NCI-H524 (cell line): ENCODE measurements at regions not wholly inside any gene's neighbourhood (a gene's known extent, or its start where the extent isn't known, plus 50 kb on each side); places are given as distances from the start of the nearest gene placed in this dataset.
A peak's percentile ranks its signal among the peaks of the same experiment; 100 is the strongest.

Experiments used
- DNase-seq, 2 experiments: peaks; one replicate each; lab custom pipeline; 2025; lab: John Stamatoyannopoulos, UW

DNA sequence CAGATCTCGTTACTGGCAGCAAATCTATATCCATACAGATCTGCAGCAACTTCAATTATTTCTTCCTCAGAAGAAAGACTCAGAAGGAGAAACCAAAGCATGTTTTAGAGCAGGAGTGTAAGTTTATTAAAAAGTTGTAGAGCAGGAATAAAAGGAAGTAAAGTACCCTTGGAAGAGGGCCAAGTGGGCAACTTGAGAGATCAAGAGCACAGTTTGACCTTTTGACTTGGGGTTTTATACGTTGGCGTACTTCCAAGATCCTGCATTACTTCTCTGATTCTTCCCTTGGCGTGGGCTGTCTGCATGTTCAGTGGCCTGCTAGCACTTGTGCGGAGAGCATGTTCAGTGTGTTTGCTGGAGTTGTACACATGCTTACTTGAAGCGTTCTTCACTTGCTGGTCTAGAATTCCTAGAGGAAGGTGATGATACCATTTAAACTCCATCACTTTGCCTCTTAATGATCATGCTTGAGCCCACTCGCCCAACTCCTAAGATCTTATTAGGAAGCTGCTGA is 1114.7 kb upstream of the PABPC4L start:
- no peak for DNase-seq

DNA sequence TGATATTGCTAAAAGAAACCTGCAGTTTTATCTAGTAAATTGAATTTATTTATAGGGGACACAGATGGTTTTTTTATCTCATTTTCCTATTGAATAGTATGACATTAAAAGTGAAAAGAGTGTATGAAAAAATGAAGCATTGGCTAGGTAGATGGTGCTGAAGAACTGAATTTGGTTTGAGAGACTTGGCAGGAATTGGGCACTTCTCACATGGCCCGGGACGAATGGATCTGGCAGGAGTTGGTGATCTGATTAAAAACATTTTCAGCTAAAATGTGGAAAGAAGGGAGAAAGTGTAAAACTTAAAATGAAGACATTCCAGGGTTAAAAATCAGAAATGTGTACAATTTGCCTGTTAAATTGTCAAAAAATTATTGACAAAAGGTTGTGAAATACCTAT is 1088.5 kb upstream of the PABPC4L start:
- no peak for DNase-seq

DNA sequence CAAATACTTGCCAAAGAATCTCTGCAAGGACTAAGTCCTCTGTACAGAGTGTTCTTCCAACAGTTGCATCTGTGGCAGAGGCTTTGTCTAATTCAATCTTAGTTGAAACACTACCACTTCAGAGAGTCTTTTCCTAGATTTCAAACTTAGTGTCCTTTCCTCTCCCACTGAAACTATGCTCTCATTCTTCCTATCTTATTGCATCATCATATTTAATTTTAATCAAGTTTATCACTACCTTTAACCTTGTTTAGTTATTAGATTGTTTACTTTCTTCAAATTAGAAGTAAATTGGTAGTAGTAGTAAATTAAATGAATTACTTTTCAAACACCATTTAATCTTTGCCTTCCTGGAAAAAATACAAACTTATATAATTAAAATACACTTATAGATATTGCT is 1082.3 kb upstream of the PABPC4L start:
- no peak for DNase-seq

DNA sequence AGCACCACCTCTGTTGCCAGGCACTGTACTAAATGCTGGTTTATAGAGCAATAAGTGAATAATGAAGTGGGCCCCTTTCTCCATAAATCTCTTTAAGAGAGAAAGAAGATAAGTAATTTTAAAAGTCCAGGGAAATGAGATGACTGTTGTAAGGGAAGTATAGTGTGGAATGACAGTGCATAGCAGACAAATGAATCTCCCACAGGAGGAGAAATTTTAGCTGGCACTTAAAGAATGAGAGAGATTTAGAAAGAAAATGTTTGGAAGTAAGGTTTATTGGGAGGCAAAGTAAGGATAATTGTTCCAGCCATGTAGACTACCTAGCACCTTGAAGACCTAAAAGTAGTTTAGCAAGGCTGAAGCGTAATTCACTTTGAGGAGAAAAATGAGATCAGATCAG is 1081.1 kb upstream of the PABPC4L start:
- DNase-seq: no peak

DNA sequence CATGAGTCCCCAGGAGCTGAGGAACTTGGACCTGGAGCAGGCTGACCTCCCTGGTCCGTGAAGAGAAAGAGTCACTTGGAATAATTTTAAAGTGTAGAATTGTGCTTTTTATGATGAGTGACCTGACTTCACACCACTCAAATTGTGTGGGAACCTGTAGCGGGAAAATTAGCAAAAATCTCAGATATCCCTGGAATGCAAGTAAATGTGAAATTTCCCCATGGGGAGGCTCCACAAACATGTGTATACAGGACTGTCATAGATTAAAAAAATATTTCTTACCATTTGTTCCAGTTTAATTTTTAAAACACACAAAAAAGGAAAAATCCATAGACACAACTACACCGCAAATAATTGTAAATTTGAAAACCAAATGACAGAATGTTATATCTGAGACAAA is 1079.6 kb upstream of the PABPC4L start:
- DNase-seq: no peak

DNA sequence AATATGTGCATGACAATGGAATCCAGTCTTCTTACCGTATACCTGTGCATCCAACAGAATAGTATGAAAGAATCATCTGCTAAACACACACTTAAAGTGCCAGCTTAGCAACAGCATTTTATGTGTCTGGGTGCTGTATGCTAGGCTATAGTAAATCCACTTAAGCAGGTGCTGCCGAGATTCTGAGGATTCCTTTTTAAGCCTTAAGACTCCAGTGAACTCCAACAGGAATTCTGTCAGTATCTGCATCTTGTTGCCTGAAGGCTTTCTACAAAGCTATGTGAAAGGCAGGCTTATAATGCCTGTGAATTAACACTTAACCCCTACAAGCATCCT is 1076.4 kb upstream of the PABPC4L start:
- DNase-seq: peak; percentile 4 to 51

DNA sequence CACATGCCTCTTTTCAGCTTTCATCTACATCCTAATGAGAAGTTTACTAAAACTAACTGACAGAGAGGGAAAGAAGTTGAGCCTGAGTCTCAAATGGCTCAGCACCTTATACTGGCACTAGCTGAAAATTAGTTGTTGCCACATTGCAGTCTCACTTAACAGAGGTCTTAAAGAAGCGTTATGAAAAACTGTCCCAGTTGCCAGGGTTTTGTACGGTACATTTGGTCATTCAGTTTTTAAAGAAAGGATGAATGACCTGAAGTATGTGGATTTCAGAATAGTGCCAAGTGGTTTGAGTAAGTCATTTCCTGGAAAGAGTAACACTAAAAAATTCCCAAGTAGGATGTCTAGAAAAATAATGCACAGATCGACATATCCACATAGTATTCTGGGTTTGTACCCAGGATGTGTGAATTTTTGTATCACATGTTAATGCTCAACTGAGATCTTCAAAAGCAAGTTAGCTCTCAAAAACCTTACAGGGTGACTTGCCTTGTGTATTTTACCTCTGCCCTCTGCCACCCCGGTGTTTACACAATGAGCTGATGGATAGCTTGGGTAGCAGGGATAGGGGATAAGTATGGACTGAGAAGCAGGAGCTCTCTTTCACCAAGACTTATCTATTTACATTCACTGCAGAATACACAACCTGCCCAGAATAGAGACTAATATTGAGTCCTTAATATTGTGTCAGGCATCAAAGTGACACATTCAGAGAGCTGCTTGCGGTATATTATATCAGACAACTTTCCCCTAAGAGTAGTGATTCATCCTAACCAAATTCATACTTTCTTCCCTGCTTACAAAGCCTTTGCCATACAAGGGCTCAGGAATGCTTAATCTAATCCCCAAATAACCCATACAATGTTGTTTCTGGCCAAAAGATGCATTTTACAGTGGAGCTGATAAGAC is 1075.7 kb upstream of the PABPC4L start:
- no peak for DNase-seq

DNA sequence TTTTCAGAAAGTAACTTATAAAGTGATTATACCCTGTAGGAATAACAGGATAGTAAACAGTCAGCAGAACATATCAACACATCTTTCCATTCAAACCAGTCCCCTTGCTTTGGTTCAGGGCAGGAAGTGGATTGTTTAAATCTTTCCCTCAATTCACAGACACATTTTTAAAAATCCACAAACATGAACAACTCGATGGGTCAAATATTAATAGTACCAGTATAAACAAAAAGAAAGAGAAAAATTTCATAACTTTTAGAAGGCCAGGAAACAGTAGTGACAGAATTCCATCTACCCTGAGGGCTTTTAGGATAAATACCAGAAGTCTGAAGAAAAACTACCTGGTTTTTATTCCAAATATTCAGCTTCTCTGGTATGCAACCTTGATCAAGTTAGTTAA is 1072.8 kb upstream of the PABPC4L start:
- DNase-seq: no peak

DNA sequence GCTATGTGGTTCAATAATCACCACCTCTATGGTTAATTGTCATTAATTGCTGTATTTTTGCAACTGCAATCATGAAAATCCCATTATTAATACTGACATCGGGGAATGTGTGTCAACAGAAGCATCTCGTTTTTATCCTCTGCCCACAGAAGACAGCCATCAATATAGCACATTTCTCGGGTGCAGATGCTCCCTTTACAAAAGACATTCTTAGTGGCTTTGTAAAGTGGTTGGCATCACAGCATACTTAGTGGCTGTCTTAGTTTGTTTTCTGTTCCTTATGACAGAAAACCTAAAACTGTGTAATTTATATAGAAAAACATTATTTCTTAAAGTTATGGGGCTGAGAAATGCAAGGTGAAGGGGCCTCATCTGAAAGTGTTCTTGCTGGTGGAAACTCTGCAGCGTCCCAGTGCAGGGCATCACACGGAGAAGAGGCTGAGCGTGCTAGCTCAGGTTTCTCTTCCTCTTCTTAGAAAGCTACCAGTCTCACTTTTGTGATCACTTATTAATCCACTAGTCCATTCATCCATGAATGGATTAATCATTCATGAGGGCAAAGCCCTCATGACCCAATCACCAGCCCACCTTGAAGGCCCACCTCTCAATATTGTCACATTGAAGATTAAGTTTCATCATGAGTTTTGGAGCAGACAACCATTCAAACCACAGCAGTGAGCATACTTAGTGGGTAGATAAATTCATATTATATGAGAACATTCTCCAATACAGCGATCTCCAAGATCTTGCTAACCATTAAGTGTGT is 1067.7 kb upstream of the PABPC4L start:
- DNase-seq: no peak

DNA sequence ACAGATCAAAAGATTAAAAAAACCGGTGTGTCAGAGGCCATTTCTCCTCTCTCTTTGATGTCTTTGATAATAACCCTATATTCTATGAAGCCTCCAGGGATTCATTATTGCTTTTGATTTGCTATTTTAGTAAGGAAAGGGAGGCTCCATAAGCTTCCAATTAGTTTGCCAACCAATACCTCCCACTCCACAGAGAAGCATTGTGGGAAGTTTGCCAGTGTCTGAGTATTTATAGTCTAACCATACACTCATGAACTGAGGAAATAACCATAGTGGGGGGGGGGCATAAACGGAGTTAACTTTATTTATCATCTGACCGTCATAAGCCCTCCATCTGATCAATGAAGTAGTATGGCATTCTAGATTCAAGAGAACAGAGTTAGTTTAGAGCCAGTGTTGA is 1066.8 kb upstream of the PABPC4L start:
- no peak for DNase-seq

DNA sequence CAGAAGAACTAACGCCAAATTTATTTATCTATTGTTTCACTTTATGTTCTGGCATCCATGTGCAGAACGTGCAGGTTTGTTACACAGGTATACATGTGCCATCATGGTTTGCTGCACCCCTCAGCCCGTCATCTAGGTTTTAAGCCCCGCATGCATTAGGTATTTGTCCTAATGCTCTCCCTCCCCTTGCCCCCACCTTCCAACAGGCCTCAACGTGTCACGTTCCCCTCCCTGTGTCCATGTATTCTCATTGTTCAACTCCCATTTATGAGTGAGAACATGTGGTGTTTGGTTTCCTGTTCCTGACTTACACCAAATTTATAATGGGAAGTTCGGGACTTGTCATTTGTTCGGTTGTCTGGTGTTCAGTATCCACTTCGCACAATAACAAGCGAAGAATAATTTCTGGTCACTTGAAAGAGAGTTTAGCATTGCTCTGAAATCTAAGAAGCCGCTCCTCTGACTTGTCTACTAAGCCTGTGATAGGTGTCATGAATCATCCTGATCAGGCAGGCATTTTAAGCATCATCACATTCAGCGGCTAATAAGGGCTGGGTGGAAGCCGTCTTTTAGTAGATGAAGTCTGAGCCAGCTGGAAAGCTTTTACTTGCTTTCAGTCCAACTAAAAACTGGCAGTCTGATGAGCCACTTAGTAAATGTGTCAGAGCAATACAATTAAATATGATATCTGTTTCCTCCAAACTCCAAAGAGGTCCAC is 1065.7 kb upstream of the PABPC4L start:
- DNase-seq: no peak

DNA sequence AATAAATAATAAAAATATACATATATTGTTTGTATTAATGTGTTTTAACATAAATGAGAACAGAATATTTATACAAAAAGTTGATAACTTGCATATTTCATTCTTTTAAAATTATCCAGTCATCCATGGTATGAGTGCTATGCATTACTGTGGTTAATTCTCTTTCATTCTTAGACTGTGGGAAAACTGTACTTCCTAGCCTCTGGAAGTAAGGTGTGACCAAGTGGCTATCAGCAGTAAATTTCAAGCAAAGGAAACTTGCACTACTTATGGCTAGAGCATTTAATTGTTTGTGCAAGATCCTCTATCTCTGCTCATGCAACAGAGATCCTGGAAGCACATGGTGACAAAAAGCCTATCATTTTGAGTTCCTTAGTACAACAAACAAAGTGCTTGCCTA is 1054.5 kb upstream of the PABPC4L start:
- no peak for DNase-seq

DNA sequence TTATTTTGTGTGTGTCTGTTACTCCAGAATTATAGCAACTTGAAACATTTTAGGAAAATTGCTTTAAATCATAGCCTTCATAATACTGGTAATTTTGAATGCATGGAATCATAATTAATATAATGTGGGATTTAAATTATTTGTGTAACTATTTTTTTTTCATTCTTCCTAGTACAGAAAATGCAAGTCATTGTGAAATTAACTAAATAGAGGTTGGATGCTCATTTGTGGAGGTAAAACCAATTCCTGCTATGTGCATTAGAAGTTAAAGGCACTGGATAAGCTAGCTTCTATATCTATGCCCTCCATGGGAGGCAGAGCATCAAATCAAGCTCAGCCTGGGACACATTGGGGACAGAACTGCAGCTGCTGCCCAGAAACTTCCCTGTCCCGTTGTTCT is 1048.5 kb upstream of the PABPC4L start:
- peak in 1 of 2 experiments; percentile 3 for DNase-seq

DNA sequence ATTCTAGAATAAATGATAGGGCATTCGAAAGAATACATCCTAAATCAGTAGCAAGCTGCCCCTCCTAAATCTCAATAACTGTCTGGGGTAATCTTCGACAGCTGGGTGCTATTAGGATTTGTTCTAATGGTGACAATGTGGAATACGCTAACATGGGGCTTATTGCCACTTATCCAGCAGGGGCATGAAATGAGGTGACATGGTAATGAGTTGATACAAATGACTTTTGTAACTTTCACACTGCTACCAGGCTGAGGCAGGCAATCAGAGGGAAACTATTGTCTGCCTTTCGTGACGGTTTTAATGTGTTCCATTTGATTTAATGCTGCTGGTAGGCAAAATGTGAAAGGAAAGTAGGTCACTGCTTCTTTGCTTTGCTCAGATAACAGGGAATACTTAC is 1047.4 kb upstream of the PABPC4L start:
- DNase-seq: peak; percentile 67 to 88

DNA sequence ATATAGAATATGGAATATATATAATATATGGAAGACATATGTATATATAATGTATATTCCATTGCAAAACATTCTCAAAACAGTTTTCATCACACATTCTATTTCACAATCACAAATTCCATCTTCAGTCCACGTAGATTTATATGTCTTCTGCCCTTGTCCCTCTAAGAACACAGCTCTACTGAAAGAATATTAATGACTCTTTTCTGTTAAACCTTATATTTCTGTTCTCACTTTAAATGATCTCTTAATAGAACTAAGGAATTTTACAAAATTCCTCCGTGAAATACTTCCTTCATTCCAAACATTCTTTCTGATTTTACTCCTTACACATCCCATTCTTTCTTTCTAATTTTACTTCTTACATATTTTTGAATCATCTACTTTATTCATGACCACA is 1043.1 kb upstream of the PABPC4L start:
- DNase-seq: no peak

DNA sequence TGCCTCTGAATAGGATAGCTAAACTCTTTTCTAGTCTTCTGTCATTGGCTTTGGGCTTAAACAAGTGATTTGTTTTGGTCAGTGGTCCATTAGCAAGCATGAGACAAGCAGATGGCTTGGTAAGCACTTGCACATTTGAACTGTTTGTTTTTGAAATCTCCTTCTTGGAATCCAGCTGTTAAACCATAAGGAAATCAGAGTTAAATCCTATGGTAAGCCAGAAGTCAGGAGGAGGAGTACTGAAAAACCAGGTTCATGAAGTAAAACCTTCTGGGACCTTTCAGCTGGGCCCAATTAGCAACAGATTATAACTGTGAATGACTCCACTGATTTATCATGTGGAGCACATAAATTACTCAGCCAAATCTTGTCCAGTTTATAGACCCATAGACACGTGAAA is 1042.5 kb upstream of the PABPC4L start:
- DNase-seq: peak; percentile 81 to 93

DNA sequence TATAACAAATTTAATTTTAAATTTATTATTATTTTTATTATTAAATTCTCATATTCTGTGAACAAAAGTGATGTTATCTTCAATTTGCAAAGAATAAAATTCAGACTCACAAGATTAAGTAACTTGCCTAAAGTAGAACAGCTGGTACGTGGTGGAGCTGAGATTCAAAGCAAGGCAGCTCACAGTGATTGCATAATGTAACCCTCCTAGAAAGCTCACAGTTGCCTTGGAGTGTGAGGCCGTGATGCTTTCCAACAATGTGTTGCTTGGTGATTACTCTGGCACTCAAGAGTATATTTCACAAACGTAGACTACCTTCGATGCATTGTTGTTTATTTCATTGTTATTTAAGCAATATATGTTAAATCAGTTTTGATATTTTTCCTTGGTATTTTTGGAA is 1039.2 kb upstream of the PABPC4L start:
- DNase-seq: peak; percentile 26 to 30

DNA sequence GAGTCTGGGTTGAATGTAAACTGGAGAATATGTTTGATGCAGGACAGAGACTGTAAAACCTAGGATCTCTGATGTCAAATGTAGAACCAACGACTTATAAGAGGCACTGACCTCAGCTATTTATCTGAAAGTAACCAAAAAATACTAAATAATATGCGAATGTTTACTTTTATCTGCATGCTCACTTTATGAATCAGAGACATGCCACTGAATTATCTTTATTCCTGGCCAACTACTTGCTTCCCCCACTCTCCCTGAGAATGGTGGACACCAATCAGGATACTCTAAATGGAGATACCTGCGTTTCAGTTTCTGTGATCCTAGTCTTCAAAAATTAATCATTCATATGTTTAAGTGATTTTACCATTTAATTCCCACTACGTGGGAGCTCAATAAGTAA is 1038.4 kb upstream of the PABPC4L start:
- no peak for DNase-seq

DNA sequence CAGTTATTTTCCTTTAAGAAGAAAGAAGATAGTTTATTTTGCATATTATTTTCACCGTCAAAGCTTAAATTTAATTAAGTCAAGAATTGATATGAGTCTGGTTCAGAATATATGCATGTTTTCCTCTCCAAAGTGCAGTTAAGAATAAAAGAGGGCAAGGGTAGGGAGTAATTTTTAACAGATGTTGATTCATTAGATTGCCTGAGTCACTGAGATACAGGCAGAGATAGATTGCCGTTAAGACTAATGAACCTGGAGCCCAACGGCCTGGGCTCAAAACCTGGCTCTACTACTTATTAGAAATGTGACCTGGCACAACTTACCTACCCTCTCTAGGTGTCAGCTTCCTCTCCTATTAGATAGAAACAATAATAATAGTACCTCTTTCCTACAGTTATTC is 1037.4 kb upstream of the PABPC4L start:
- peak in 1 of 2 experiments; percentile 1 for DNase-seq

DNA sequence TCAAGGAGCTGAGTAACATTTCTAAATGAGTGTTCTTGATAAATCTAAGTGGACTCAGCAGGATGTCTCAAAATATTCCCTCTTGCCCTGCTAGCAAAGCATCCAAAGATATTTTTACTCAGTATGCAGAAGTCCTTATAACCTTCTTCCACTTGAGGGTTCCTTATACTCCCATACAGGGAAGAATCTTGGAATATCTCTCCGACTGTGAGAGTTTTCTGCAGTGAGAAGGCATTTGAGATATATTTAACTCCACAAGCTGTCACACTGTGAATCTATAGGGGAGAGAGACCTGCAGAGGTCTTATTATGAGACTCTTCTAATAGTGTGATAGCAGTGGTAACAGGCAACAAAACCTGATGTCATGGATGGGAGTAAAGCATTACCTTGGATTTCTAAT is 1034.5 kb upstream of the PABPC4L start:
- DNase-seq: no peak

DNA sequence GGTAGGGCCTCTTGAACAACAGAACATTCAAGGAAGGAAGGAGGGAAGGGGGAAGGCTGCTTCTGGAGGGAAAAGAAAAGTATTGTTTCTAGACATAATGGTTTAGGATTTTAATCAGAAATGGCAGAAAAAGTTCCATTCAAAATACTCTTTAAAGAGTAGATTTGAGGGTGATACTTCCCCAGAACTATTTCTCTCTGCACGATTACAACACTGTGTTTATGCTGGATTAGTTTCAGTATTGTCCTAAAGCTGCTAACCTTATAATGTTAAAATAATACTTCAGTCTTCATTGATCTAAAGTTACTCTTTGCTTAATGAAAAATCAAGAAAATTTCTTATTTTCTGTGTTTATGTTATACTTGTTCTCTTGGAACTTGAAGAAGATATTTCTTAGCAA is 1026.3 kb upstream of the PABPC4L start:
- no peak for DNase-seq

DNA sequence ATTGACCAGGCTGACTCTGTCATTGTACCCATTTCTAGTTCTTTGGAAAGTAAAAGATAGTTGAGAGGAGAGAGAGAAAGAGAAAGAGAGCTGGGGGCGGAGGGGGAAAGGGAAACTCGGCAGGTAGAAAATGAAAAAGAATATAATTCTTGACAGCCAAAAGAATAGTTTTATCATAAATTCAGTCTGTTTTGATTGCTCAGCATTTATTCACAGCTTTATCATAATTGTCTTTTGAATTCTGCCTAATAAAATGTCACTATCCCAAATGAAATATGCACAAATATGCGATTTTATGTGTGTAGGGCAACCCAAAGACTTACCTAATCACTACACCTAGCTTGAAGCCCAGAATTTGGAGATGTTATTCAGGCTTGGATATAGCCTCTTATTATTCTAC is 1024.0 kb upstream of the PABPC4L start:
- DNase-seq: no peak

DNA sequence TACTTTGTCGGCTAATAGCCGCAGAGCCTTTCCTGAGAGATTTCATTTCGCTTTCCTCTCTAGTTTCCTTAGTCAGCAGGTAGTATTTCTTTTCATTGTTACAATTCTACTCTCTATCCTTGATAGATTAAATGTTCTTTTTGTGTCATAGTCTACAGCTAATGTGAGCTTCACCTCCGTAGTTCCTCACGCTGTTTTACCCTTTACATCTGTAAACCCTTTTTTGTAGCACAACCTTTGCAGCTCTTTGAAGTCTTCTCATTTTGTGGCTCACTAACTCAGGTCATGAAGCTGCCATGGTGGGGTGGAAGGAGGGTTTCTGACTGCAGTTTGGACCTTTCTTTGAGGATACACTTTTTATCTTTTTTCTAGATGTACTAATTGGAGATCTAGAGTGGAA is 1008.8 kb upstream of the PABPC4L start:
- DNase-seq: no peak
